ENCODE measurements at regions not wholly inside any gene's neighbourhood (a gene's known extent, or its start where the extent isn't known, plus 50 kb on each side); places are given as distances from the start of the nearest gene placed in this dataset.

- TF ChIP-seq POLR2AphosphoS5 (IDR thresholded peaks at IDR 0.05; ENCODE audit: control insufficient read depth, insufficient read depth, low read depth, low read length), result no peak
- TF ChIP-seq CTCF (IDR thresholded peaks at IDR 0.05 in 2 of 3, conservative IDR thresholded peaks at IDR 0.05 in 1 of 3; ENCODE audit: insufficient read depth in 2 of 3, low read depth in 1 of 3, low read length in 3 of 3), result no peak
- TF ChIP-seq CHD4 (IDR thresholded peaks at IDR 0.05; ENCODE audit: insufficient read depth, insufficient replicate concordance, low read depth, low read length, poor library complexity, severe bottlenecking), result no peak
- TF ChIP-seq POLR2A (conservative IDR thresholded peaks at IDR 0.05), result no peak
- no peak for TF ChIP-seq RBM34 (IDR thresholded peaks at IDR 0.05; ENCODE audit: borderline replicate concordance, insufficient read depth, low read length)
- TF ChIP-seq ZBTB2 (IDR thresholded peaks at IDR 0.05), result no peak
- no peak for TF ChIP-seq ESRRA (IDR thresholded peaks at IDR 0.05; ENCODE audit: borderline replicate concordance, low read depth)
- TF ChIP-seq FOXA1 (IDR thresholded peaks at IDR 0.05; ENCODE audit: borderline replicate concordance), result no peak
- no peak for TF ChIP-seq EZH2 (IDR thresholded peaks at IDR 0.05; ENCODE audit: borderline replicate concordance, low read depth, low read length)
- no peak for TF ChIP-seq ZNF561 (CRISPR knock-in tag; conservative IDR thresholded peaks at IDR 0.05)
- TF ChIP-seq CCNT2 (IDR thresholded peaks at IDR 0.05; ENCODE audit: borderline replicate concordance, extremely low read depth, insufficient read length, low read depth, low read length), result no peak
- TF ChIP-seq REST (IDR thresholded peaks at IDR 0.05; ENCODE audit: borderline replicate concordance), result no peak
- TF ChIP-seq REST (CRISPR knock-in tag; IDR thresholded peaks at IDR 0.05; ENCODE audit: low read depth), result no peak
- no peak for TF ChIP-seq ZSCAN29 (IDR thresholded peaks at IDR 0.05)
Measured at GRCh38 chr15:97463696-97464095, 496.8 kb upstream of the ARRDC4 start.

Measured in K562 (cell line).